ENCODE measurements at regions not wholly inside any gene's neighbourhood (a gene's known extent, or its start where the extent isn't known, plus 50 kb on each side); places are given as distances from the start of the nearest gene placed in this dataset.
"Not testable (repeated sequence)": the region's sequence is repeated elsewhere in the genome, so short reads cannot be mapped to it uniquely, and the experiment has no call there.

DNA sequence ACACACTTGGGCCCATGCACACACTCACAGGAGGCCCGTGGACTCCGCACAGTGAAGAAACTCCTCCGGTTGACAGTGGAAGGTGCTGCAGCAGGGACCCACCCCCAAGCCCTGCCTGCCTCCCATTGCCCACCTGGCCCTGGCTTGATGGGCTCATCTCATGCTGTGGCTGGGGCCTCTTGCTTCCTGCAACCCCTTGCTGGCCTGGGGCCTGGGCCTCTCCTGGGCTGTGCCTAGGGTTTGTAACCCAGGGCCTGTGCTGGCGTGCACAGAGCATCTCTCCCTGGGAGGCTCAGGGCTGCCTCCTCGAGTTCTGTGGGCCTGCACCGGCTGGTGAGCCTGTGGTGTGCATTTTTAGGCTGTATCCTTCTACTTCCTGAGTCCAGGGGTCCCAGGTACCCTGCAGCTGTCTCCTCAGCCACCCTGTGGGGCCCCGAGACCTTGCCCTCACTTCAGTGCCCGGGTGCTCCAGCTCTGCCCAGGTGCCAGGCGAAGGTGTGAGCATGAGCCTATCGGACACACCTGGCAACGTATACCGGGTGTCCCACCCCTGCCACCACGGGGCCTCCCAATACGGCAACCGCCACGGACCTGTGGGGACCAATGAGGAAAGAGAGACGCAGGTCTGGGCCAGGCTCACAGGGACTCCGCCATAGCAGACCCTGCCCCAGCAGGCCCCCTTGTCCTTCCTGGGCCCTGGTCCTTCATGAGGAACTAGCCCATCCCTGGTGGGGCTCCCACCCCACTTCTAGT, 158.3 kb upstream of the POTEB2 start:
- DNase-seq (ENCODE audit: low spot score): not testable (repeated sequence)

DNA sequence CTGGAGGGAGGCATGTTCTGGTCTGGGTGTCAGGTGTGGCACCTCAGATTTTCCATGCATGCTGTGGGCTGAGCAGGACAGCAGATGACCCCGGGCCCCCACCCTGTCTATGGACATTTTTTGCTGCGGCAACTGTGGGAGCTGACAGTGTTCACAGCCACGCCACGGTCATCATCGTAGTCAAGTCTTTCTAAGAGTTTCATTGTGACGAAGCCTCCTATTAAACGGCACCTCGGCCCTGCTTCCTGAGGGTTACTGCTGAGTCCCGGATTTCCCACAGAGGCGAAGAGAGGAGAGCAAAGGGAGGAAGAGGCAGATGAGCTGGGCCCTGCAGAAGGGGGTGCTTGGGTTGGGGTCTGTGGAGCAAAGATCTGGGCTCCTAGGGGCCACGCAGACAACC, 152.1 kb upstream of the POTEB2 start:
- not testable (repeated sequence) for DNase-seq (ENCODE audit: low spot score)

DNA sequence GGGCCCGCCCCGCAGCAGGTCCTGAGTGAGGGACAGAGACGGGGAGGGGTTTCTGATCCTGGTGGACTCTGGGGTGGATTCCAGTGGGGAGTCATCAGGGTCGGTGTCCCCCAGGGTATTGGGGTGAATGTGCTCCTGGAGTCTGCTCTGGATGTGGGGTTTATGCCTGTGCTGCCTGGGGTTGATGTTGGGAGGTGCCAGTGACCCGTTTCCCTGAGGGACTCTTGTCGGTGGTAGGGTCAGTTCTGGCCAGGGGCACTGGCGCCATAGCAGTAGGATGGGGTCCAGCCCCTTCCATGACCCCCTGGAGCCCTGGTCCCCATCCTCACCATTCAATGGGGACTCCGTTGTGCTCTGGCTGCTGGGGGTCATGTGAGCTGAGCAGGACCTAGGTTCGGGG, 151.2 kb upstream of the POTEB2 start:
- DNase-seq (ENCODE audit: low spot score): not testable (repeated sequence)

DNA sequence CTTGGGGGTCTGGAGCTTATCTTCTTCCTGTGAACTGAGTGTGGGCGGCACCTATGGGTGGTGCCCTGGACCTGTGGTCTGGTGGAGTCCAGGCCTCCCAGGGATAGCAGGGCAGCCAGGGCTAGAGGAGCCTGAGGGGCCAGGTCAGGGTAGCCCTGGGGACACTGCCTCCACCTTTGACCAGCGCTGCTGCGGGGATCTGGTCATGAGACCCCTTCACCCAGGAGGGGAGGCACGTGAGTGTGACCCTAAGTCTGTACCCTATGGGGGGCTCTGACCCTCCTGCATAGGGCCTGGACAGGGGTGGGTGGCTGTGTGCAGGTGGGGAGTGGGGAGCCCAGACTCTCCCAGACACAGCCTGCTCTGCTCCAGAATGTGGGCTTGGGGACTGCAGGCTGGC, 150.5 kb upstream of the POTEB2 start:
- DNase-seq (ENCODE audit: low spot score): not testable (repeated sequence)

DNA sequence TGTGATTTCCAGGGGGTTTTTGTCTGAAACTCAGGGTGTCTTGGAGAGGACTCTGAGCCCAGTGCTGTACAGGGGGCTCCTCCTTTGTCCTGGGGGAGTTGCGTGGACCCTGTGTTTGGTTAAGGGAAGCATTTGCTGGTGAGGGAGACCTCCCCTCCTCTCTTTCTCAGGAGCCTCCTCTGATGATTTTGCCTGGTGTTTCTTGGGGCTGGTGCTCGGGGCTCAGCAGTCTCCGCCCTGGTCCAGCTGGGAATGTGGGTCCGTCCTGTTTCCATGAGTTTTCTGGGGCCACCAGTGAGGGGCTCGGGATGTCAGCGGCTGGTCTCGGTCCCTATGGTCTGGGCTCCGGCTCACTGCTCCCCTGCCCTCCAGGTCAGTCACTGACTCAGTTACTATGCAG, 149.1 kb upstream of the POTEB2 start:
- DNase-seq (ENCODE audit: low spot score): not testable (repeated sequence)

DNA sequence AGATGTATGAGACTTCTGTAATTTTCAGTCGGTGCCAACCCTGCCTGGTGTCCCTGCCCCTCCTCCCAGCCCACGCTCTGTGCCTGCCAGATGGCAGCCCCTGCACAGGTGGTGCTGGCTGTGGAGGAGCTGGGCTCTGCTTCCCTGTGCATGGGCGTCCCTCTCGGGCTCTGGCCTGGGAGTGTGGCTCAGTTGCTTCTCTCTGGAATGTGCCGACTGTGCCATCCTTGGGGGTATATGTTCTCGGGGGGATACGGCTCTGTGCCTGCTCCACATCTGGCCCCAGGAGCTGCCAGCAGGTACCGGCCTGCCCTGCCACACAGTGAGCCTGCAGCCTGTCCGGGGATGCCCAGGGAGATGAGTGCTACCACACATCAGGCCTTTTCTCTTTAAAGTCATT, 147.2 kb upstream of the POTEB2 start:
- DNase-seq (ENCODE audit: low spot score): not testable (repeated sequence)

DNA sequence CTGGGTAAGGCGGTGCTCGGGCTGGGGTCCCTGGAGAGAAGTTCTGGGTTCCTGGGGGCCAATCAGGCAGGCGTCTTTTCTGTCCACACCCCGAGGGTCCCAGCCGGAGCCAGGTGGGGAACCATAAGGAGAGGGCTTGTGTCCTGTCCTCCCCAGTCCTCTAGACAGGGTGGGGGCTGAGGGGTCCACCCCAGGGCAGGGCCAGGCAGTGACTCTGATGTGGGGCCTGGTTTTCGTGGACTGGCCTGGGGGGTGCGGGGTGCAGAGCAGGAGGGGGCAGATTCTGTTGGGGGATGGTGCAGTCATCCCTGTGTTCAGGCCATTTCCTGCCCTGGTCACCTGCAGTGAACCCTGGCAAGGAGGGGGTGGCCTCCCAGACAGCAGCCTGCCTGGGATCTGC, 143.5 kb upstream of the POTEB2 start:
- not testable (repeated sequence) for DNase-seq (ENCODE audit: low spot score)

DNA sequence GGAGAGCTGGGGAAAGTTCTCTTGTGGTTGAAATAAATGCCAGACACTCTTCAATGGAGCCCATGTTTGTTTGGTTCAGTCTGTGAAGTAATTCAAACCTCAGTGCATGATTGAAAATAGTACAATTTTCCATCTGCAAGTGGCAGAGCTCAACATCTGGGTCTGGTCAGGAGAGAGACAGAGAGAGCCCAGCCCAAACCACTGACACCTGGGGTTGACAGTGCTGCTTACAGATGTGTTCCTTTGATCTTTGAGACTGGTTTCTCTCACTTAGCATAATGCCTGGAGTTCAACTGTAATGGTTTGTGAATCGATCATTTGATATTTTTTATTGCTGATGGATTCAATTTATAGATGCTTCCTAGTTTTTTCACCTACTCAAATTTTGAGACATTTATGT, 137.3 kb upstream of the POTEB2 start:
- not testable (repeated sequence) for DNase-seq (ENCODE audit: low spot score)

DNA sequence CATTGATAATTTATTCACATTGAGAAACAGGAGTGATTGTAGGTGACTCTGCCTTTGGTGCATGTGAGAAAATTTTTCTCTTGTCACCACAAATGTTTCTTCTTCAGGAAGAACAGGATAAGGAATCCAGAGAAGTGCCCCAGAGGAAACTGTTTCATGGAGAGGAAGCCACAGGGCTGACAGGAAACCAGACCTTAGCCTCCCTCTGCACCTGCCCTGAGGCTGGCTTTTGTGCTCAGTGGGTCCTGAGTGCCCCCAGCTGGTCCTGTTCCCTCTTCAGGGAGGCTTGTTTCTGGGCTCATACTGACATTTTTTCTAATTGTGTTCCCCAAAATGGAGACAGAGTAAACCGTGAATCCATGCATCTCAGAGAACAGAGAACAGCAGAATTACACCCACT, 135.8 kb upstream of the POTEB2 start:
- DNase-seq (ENCODE audit: low spot score): not testable (repeated sequence)

DNA sequence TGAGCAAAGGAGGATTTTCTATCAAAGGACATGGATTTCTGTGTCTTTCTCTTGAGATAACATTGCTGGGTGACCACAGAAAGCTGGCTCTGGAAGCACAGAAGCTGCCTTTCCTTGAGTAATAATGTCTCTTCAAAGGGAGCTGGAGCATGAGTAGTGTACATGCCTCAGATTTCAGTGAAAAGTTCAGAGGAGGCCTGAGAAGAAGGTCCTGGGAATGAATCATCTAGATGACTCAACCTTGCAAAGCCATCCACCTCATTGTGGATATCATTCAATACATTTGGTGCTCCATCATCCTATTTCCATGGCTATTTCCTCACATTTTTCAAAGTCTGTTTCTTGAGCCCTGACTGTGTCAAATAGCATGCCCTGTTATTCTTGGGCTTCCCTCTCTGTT, 125.6 kb upstream of the POTEB2 start:
- not testable (repeated sequence) for DNase-seq (ENCODE audit: low spot score)

DNA sequence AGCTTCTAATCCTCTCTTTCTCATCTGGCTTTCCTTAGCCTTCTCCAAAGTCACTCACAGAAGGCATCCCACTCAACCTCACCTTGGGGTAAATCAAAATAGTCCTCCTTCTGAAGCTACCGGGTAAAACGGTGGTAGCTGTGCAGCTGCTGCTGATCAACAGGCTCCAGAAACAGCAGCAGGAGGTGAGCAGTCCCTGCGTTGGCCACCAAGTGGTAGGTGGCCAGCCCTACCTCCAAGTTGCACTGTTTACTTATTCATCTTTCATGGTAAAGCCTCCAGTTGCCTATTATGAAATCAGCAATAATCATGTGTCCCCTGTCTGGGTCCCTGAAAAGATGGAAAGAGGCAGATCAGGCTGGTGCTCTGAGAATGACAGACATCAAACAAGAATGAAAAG, 125.1 kb upstream of the POTEB2 start:
- not testable (repeated sequence) for DNase-seq (ENCODE audit: low spot score)

DNA sequence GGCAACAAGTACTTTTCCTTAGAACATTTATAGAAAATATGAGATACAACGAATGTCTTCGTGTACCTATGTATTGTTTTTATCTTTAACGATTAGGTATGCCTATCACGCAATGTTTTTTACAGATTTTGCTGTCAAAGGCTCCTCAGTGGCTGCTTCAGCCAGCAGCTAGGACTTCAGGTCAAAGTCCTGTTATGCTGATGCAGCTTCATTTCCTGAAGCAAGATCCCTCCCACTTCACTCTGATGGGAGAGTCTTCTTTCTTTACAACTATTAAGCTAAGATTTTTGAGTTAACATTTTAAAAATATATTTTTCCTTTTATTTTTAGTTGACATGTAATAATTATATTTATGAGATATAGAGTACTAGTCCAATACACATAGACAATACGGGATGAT, 120.7 kb upstream of the POTEB2 start:
- not testable (repeated sequence) for DNase-seq (ENCODE audit: low spot score)

DNA sequence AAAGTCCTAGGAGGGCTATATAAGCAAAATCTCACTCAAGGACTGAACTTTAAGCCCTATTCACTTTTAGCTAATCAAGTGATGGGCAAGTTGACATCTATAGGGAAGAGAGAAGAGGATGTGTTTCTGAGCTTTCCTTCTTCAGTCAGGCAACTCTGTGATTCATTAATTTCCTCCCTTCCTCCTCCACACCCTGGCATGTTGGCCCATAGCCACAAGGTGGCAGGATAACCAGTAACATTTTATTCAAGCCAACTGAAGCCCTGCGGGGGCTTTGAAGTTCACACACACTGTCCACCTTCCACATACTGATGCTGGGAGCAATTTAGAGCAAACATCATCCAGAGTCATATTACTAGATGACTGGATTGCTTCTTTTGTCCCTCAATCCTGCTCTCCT, 111.9 kb upstream of the POTEB2 start:
- DNase-seq (ENCODE audit: low spot score): not testable (repeated sequence)

DNA sequence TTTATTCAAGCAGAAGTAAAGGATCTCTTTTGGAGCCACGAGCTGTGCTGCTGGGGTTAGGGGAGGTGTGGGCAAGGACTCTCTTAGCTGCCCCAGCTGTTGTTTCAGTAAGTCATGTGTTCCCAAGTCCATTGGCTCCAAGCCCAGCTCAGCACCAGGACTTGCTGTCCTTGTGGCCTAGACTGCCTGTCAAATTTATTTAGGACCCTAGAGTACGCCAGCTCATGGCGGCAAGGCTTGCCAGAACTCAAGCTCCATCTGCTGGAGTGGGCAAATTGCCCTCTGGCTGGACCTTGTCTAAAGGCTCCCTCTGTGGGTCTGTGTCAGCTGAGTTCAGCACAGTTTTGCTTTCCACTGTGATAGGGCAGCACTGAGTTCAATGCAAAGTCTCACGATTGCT, 106.6 kb upstream of the POTEB2 start:
- DNase-seq (ENCODE audit: low spot score): not testable (repeated sequence)

DNA sequence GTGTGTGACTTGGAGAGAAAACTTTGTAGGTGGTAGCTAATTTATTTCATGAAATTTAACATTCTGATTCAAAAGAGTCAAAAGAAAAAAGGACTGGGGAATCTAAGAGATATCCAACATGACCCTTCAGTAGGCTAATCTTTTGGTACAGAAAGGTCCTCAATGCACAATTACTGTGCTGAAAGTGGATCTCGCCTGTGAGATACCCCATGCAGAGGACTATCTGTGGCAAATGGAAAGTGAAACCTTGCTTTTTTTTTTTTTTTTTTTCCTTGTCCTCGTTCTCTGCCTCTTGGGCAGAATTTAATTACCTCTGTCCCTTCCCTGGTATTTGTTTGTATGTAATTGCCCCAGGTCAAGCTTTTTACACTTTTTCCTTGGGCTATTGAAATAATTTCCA, 93.2 kb upstream of the POTEB2 start:
- not testable (repeated sequence) for DNase-seq (ENCODE audit: low spot score)

DNA sequence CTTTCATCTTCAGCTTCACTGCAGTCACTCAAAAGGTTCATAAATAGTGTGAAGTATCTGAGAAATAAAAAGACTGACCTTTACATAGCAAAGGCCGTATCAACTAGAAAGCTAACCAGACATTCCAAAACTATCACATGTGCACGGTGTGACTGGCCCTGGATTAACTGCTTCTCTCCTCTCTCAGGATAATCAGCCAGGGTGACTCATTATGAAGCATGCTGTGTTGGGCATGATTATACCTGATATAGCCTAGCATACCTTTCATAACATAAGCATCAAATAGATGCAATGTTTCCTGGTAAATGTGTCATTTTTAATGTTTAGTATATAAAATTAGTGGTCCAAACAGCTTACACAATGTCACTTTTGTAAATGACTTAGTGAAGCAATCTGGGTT, 63.2 kb upstream of the POTEB2 start:
- not testable (repeated sequence) for DNase-seq (ENCODE audit: low spot score)

Measured in left forelimb (tissue), 1 donor.